HG03457 (cell line): ENCODE measurements at regions not wholly inside any gene's neighbourhood (a gene's known extent, or its start where the extent isn't known, plus 50 kb on each side); places are given as distances from the start of the nearest gene placed in this dataset.

Experiments
- ATAC-seq: cut with Tn5 transposase; IDR thresholded peaks from one replicate; pipeline ENCODE4 v1.9.1; 2021; ENCODE audit warnings: moderate number of reproducible peaks; ENCODE audit not compliant: unreplicated experiment

- no peak for ATAC-seq
Observed at GRCh38 chr5:155402927-155403640, 389.5 kb downstream of the KIF4B start.

GRCh38 chr5:155406815-155407214 is 393.3 kb downstream of the KIF4B start:
- no peak for ATAC-seq

GRCh38 chr5:155408465-155408864 is 394.9 kb downstream of the KIF4B start:
- ATAC-seq: no peak

GRCh38 chr5:155416765-155417164 is 403.2 kb downstream of the KIF4B start:
- no peak for ATAC-seq

- ATAC-seq: no peak
Observed at GRCh38 chr5:155418960-155419579, 405.5 kb downstream of the KIF4B start.

GRCh38 chr5:155430192-155430591 is 416.6 kb downstream of the KIF4B start:
- no peak for ATAC-seq

GRCh38 chr5:155434267-155434666 is 420.7 kb downstream of the KIF4B start:
- no peak for ATAC-seq

- no peak for ATAC-seq
Observed at GRCh38 chr5:155434681-155435080, 421.1 kb downstream of the KIF4B start.

GRCh38 chr5:155441849-155442248 is 428.3 kb downstream of the KIF4B start:
- no peak for ATAC-seq

GRCh38 chr5:155451106-155451505 is 437.6 kb downstream of the KIF4B start:
- ATAC-seq: no peak

GRCh38 chr5:155455791-155456514 is 442.4 kb downstream of the KIF4B start:
- no peak for ATAC-seq

GRCh38 chr5:155459889-155460500 is 446.4 kb downstream of the KIF4B start:
- ATAC-seq: no peak

GRCh38 chr5:155460501-155460931 is 447.0 kb downstream of the KIF4B start:
- ATAC-seq: no peak

- ATAC-seq: no peak
Observed at GRCh38 chr5:155461304-155461703, 447.7 kb downstream of the KIF4B start.

- ATAC-seq: no peak
Observed at GRCh38 chr5:155466851-155467250, 453.3 kb downstream of the KIF4B start.

GRCh38 chr5:155471027-155471426 is 457.5 kb downstream of the KIF4B start:
- ATAC-seq: no peak

GRCh38 chr5:155472780-155473179 is 459.2 kb downstream of the KIF4B start:
- ATAC-seq: no peak

GRCh38 chr5:155475318-155475717 is 461.8 kb downstream of the KIF4B start:
- ATAC-seq: no peak

- ATAC-seq: no peak
Observed at GRCh38 chr5:155480731-155481131, 467.2 kb downstream of the KIF4B start.

- ATAC-seq: no peak
Observed at GRCh38 chr5:155481182-155481581, 467.6 kb downstream of the KIF4B start.

- ATAC-seq: no peak
Observed at GRCh38 chr5:155482428-155482827, 468.9 kb downstream of the KIF4B start.

- ATAC-seq: no peak
Observed at GRCh38 chr5:155485386-155485785, 471.8 kb downstream of the KIF4B start.
